ENCODE measurements at regions not wholly inside any gene's neighbourhood (a gene's known extent, or its start where the extent isn't known, plus 50 kb on each side); places are given as distances from the start of the nearest gene placed in this dataset.

- TF ChIP-seq CTCF (conservative IDR thresholded peaks at IDR 0.05 in 1 of 2, IDR thresholded peaks at IDR 0.05 in 1 of 2; ENCODE audit: low read depth in 1 of 2, low read length in 2 of 2) (no peak), EZH2 (IDR thresholded peaks at IDR 0.05; ENCODE audit: low read length, missing control alignments) (no peak)
Measured at GRCh38 chr6:93008375-93008774, 411.0 kb downstream of the EPHA7 start.

All from fibroblast of lung (primary cell).